ENCODE measurements at regions not wholly inside any gene's neighbourhood (a gene's known extent, or its start where the extent isn't known, plus 50 kb on each side); places are given as distances from the start of the nearest gene placed in this dataset.
A peak's percentile ranks its signal among the peaks of the same experiment; 100 is the strongest.
"Not testable (repeated sequence)": the region's sequence is repeated elsewhere in the genome, so short reads cannot be mapped to it uniquely, and the experiment has no call there.

DNA sequence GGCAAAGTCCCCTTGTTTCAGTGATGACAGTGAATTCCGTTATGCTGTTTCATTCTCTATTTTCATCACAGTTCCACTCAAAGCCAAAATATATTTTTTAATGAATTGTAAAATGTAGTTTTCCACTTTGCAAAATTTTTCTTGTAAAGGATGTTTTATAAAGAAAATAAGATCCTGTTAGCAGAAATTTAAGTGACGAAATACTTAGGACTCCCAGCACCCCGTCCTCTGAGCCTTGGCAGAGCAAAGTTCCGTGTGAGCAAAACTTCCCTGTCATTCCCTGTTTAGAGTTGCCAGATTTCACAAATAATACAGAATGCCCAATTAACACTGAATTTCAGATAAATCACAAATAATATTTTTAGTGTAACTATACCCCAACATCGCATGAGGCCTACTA is 81.0 kb upstream of the RBPJ start:
- no peak for DNase-seq (ENCODE audit: low spot score)

DNA sequence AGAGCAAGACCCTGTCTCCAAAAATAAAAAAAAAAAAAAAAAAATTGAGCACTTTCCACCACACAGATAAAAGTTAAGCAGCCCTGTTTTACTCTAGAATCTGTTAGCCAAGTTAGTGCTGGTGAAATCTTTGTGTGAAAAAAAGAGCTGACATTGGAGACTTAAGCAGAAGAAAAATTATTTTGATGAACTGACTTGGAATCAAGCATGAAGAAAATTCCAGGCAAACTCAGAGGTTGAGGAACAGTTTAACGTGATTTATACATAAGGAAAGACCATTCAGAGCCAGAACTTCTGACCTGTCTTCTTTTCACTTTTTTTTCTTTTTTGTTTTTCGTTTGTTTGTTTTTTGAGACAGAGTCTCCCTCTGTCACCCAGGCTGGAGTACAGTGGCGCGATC is 79.6 kb upstream of the RBPJ start:
- DNase-seq (ENCODE audit: low spot score) = no peak

GRCh38 chr4:26242451-26242850 is 78.4 kb upstream of the RBPJ start:
- DNase-seq (ENCODE audit: low spot score) = no peak

- DNase-seq (ENCODE audit: low spot score) = not testable (repeated sequence)
These were observed 76.7 kb upstream of the RBPJ start for GRCh38 chr4:26244138-26244537.

GRCh38 chr4:26248647-26249046 is 72.2 kb upstream of the RBPJ start:
- DNase-seq (ENCODE audit: low spot score) = peak; percentile 30

DNA sequence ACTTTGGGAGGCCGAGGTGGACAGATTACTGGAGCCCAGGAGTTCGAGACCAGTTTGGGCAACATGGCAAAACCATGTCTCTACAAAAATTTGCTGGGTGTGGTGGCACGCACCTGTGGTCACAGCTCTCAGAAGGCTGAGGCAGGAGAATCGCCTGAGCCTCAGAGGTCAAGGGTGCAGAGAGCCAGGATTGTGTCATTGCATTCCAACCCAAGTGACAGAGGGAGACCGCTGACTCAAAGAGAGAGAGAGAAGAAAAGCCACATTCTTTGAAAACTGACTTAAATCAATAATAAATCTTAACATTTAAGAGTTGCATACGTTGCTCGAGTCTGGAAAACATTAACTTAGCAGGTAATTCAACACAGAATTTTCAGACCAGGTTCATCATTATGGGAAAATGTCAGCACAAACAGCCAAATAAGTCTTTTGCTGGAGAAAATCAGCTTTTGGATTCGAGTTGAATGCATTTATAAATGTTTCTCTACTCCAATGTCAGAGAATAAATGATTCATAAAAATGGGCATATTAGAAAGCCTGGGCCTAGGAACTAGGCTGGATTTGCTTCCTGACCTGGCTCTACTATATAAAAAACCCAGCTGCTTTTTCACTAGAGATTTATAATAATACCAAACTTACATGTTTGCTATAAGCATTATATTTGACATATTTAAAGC is 68.3 kb upstream of the RBPJ start:
- DNase-seq (ENCODE audit: low spot score) = peak; percentile 23

GRCh38 chr4:26253968-26254367 is 66.8 kb upstream of the RBPJ start:
- no peak for DNase-seq (ENCODE audit: low spot score)

DNA sequence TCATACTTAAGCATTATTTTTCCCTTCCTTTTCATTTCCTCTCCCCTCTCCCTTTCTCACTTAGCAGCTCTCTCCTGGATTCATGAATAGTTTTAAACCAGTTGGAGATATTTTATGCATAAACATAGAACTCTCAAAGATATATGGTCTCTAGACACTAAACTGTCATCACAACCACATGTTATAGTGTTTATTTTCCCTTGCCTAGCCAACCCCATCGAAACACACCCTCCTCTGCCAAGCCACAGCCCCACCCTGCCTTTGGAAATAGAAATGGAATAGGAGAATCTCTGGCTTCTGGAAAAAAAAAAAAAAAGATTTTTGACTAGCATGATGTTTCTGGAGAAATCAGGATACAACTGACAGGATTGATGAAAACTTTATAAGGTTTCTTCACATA is 64.8 kb upstream of the RBPJ start:
- DNase-seq (ENCODE audit: low spot score) = no peak

GRCh38 chr4:26257444-26257843 is 63.4 kb upstream of the RBPJ start:
- not testable (repeated sequence) for DNase-seq (ENCODE audit: low spot score)

DNA sequence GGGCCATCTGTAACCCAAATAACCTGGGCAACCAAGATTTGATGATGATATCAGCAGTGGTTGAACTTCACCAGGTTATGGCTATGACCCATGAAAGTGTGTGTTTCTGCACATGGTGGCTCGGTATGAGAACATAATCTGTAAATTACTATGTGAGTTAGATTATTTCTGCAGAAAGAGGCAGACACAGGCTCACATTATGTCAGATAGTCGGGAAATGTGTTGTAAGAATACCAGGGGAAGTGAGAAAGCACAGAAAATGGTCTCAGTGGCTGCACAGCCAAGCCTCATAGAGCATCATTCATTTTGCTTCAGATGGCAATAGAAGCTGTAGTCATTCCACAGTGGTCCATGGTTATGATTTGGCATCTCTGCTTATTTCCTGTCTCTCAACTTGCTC is 63.0 kb upstream of the RBPJ start:
- no peak for DNase-seq (ENCODE audit: low spot score)

DNA sequence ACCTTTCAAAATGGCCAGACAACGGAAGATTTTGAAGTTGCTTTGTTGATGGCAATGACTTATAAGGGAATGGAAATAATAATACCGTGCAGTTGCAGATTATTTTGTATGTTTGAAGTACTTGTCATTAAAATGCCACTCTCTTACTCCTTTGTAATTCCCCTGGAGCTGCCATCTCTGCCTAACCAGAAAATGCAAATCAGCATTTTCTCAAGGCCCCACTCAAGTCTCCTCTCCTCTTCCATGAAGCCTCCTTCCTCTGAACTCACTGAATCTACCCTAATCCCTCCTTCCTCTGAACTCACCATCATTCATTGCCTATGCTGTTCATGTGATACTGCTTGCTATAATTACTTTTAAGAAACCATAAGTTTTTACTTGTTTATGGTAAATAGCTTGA is 60.2 kb upstream of the RBPJ start:
- DNase-seq (ENCODE audit: low spot score) = no peak

GRCh38 chr4:26261405-26261804 is 59.4 kb upstream of the RBPJ start:
- no peak for DNase-seq (ENCODE audit: low spot score)

- no peak for DNase-seq (ENCODE audit: low spot score)
These were observed 57.6 kb upstream of the RBPJ start for GRCh38 chr4:26263165-26263564.

DNA sequence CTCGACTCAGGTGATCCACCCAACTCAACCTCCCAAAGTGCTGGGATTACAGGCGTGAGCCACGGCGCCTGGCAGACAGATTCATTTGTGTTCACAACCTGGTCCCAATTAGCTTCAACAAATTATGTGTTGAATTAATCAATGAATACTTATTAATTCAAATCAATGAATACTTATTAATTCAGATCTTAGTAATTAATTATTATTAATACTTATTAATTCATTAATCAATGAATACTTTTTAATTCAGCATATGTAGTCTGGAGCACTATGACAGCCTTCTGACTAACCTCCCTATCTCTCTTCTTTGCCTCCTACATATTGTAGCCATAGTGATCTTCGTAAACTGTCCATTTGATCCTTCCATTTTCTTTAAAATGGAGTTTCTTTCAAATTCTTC is 56.7 kb upstream of the RBPJ start:
- DNase-seq (ENCODE audit: low spot score) = no peak

DNA sequence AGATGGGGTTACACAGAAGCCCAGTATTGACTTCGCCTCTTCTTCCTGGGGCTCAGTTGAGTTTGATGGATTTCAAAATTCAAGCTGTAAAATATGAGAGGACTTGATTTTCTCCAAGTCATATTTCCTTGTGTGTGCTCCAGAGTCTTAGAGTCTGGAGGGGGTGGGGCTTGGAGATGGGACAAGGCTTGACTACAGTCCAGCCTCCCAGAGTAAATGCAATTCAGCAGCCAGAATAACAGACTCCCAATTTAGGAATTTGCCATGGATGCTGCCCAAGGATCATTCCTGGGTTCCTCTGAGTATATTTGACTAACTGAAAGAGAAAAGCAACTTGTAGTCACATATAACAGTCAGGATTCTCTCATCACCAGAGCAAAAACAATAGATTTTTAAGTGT is 53.7 kb upstream of the RBPJ start:
- no peak for DNase-seq (ENCODE audit: low spot score)

DNA sequence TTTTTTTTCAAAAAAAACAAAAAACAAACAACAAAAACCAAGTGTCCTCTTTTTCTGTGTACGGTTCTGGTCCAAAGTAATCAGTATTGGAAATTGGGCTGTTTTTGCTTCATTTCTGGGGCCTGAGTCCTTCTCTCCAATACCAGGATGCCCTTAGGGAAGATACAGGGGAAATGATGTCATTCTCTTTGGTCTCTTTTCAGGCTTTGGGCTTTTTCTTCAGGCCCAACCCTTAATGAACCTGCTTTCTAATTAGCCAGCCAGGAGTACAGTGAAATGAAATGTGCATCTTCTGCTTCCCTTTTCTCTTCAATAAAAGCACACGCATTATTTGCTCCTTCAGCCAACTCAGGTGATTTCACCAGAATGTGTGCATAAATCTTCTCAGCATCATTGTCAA is 52.6 kb upstream of the RBPJ start:
- DNase-seq (ENCODE audit: low spot score) = no peak

GRCh38 chr4:26269038-26269437 is 51.8 kb upstream of the RBPJ start:
- DNase-seq (ENCODE audit: low spot score) = no peak

Measured in H4 (cell line).